GM12878 (cell line): ENCODE measurements at regions not wholly inside any gene's neighbourhood (a gene's known extent, or its start where the extent isn't known, plus 50 kb on each side); places are given as distances from the start of the nearest gene placed in this dataset.

ENCODE experiments used
- ATF7 ChIP-seq: fragments of 450-650 bp; IDR thresholded peaks from 2 replicates; pipeline ENCODE4 v1.6.1; 2016; ENCODE audit warnings: low read depth, mild to moderate bottlenecking
- BACH1 ChIP-seq: fragments of 450-650 bp; IDR thresholded peaks from 2 replicates; pipeline ENCODE4 v1.6.1; 2017; ENCODE audit warnings: mild to moderate bottlenecking, borderline replicate concordance
- BMI1 ChIP-seq: fragments of 450-650 bp; IDR thresholded peaks from 2 replicates; pipeline ENCODE4 v1.6.1; 2016; ENCODE audit warnings: mild to moderate bottlenecking, moderate library complexity, borderline replicate concordance
- CREB1 ChIP-seq: IDR thresholded peaks from 2 replicates; pipeline ENCODE4 v1.6.1; 2012; ENCODE audit warnings: low read depth, mild to moderate bottlenecking, inconsistent platforms
- CTCF ChIP-seq, 3 experiments: IDR thresholded peaks in 2 of 3; conservative IDR thresholded peaks in 1 of 3; 2 replicates each; pipeline ENCODE4 v1.5.1; 2011; ENCODE audit warnings: low read depth in 3 of 3, low read length in 3 of 3, mild to moderate bottlenecking in 3 of 3, control low read depth in 2 of 3, moderate library complexity in 2 of 3, inconsistent platforms in 1 of 3, mixed read lengths in 1 of 3; ENCODE audit not compliant: control insufficient read depth in 2 of 3, insufficient read depth in 1 of 3; ENCODE audit errors: extremely low read depth in 1 of 3
- FOXM1 ChIP-seq: IDR thresholded peaks from 2 replicates; pipeline ENCODE4 v1.6.1; 2012; ENCODE audit warnings: low read depth, mild to moderate bottlenecking, inconsistent platforms, low read length, moderate library complexity
- HCFC1 ChIP-seq: fragments of 150-350 bp; IDR thresholded peaks from 2 replicates; pipeline ENCODE4 v1.6.1; 2014; ENCODE audit warnings: low read length
- HDAC6 ChIP-seq: fragments of 200-600 bp; sonication (generic); IDR thresholded peaks from one replicate; pipeline ENCODE4 v1.8.0; 2017; ENCODE audit warnings: antibody characterized with exemption; ENCODE audit not compliant: unreplicated experiment
- POLR2AphosphoS5 ChIP-seq: IDR thresholded peaks from 2 replicates; pipeline ENCODE4 v1.6.1; 2011; ENCODE audit warnings: mild to moderate bottlenecking, low read length, inconsistent platforms
- RCOR1 ChIP-seq: conservative IDR thresholded peaks from 2 replicates; pipeline ENCODE4 v1.6.1; 2012; ENCODE audit warnings: low read depth, low read length, improper control_type of control experiment

- TF ChIP-seq HCFC1 (no peak), HDAC6 (no peak), CTCF (IDR thresholded peaks at IDR 0.05 in 2 of 3, conservative IDR thresholded peaks at IDR 0.05 in 1 of 3; ENCODE audit: control insufficient read depth in 2 of 3, extremely low read depth in 1 of 3, insufficient read depth in 1 of 3, low read depth in 3 of 3, low read length in 3 of 3) (no peak), RCOR1 (no peak), BACH1 (no peak), CREB1 (no peak), POLR2AphosphoS5 (no peak), BMI1 (no peak), FOXM1 (no peak), ATF7 (no peak)
Measured at GRCh38 chr4:91751961-91752360, 551.8 kb upstream of the GRID2 start.
